NB4 (cell line): ENCODE measurements at regions not wholly inside any gene's neighbourhood (a gene's known extent, or its start where the extent isn't known, plus 50 kb on each side); places are given as distances from the start of the nearest gene placed in this dataset.

Experiments used
- DNase-seq: peaks from one replicate; pipeline ENCODE4 v3.0.0; 2010; ENCODE audit warnings: low read depth
- H3K4me3 ChIP-seq: one replicate; pipeline ENCODE4 v1.5.1; 2011; ENCODE audit warnings: mild to moderate bottlenecking, low read depth, low read length, moderate library complexity
- MYC ChIP-seq: IDR thresholded peaks from 2 replicates; pipeline ENCODE4 v1.6.1; 2011; ENCODE audit warnings: low read depth, low read length
- POLR2A ChIP-seq: IDR thresholded peaks from 2 replicates; pipeline ENCODE4 v1.6.1; 2011; ENCODE audit warnings: mild to moderate bottlenecking; ENCODE audit not compliant: insufficient read length; ENCODE audit errors: extremely low read depth
- TF ChIP-seq, protein P1 (sequence below): IDR thresholded peaks from 2 replicates; pipeline ENCODE4 v1.6.1; 2011; ENCODE audit warnings: low read depth, low read length
- TF ChIP-seq, protein P2 (sequence below): IDR thresholded peaks from one replicate; pipeline ENCODE4 v1.5.1; 2012; ENCODE audit warnings: low read depth, low read length

DNA sequence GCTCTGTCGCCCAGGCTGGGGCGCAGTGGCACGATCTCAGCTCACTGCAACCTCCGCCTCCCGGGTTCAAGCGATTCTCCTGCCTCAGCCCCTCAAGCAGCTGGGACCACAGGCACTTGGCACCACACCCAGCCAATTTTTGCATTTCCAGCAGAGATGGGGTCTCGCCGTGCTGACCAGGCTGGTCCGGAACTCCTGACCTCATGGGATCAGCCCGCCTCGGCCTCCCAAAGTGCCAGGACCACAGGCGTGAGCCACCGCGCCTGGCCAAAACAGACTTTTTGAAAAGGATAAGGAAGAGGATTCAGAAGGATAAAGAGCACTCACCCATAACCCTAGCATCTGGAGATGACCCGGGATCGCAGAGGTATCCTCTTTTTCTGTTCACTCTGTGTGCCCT is 224.5 kb upstream of the AGTR2 start:
- no peak for TF ChIP-seq POLR2A
- TF ChIP-seq, protein P1, sequence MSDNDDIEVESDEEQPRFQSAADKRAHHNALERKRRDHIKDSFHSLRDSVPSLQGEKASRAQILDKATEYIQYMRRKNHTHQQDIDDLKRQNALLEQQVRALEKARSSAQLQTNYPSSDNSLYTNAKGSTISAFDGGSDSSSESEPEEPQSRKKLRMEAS, result no peak
- TF ChIP-seq, protein P2, sequence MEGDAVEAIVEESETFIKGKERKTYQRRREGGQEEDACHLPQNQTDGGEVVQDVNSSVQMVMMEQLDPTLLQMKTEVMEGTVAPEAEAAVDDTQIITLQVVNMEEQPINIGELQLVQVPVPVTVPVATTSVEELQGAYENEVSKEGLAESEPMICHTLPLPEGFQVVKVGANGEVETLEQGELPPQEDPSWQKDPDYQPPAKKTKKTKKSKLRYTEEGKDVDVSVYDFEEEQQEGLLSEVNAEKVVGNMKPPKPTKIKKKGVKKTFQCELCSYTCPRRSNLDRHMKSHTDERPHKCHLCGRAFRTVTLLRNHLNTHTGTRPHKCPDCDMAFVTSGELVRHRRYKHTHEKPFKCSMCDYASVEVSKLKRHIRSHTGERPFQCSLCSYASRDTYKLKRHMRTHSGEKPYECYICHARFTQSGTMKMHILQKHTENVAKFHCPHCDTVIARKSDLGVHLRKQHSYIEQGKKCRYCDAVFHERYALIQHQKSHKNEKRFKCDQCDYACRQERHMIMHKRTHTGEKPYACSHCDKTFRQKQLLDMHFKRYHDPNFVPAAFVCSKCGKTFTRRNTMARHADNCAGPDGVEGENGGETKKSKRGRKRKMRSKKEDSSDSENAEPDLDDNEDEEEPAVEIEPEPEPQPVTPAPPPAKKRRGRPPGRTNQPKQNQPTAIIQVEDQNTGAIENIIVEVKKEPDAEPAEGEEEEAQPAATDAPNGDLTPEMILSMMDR, result no peak
- TF ChIP-seq MYC, result no peak
- DNase-seq, result no peak
- no peak overlapping the region for H3K4me3 ChIP-seq

DNA sequence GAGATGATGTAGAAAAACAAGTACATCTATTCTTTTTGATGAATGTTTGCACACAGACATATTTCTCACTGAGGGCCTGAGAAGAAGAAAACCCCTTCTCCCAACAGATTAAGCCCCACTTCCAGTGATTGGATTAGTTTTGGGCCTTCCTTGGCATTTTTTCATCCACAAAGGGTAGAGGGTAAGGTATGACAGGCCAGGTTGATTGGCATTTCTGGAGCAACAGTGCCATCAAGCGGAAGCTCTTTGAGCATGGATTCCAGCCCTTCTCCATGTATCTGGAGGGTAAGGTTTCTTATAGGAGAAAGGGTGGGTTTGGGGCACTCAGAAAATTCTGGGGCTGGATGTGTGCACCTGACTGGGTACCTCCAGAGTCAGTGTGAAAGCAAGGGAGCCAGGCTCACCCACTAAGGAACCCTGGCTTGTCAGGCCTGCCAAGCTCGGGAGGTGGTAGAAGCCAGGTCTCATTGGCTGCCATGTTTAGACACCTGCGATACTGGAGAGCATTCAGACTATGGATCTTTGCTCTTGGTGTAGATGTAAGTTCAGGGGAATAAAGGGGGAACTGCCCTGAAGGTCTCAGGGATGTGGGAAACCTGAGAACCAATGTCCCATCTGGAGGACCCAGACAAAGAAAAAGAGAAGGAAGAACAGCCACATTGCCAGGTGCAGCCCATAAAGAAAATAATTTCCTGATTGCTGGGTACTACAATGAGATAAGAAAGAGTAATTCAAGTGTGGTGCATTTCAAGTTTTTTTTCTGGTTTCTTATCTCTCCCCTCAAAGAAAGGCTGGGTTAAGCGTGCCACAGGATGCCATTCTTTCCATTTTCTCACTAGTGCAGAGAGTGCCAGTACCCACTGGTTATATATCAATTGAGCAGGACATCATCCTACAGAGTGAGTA is 222.3 kb upstream of the AGTR2 start:
- TF ChIP-seq, protein P2, result peak; percentile 28
- TF ChIP-seq, protein P1, result no peak
- H3K4me3 ChIP-seq, result no peak overlapping the region
- DNase-seq, result peak; percentile 39

DNA sequence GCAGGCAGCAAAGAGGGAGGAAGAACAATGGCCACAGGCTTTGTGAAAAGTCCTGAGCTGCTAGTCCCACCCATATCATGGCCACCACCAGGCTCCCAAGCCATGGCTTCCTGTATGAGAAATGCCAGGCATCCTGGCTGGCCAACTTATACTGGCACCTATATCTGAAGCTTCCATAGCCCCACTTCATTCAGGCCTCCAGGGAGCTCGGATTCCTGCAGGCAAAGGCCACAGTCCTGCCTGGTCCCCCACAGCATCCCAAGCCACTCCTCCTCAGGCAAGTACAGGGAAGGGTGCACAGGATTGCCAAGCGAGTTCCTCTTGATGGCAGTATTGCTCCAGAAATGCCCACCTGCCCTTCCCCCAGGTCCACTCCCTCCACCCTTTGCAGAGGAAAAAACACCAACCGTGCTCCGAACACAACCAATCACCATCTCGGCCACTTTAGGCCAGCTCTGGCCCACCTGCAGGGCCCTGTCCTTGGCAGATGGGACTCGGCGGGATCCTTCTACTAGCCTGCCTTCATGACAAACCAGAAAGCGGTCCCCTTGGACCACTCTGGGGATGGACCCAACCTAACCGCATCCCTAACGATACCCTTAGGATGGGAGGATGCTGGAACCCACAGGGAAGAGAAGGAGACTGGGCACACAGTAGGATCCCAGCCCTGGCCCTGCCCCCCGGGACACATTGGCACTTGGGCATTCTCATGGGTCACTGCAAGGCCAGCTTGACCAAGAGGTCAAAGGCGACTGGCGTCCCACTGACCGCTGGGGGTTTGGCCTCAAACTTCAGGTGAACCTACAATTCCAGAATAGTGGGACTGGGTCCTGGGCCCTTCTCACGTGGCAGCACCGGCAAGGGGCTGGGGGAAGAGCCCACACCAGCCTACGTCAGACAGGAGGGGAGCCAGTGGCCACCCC is 220.4 kb upstream of the AGTR2 start:
- TF ChIP-seq MYC (no peak), POLR2A (no peak)
- TF ChIP-seq, protein P2, result no peak
- TF ChIP-seq, protein P1, result no peak
- no peak overlapping the region for H3K4me3 ChIP-seq
- peak; percentile 17 for DNase-seq

DNA sequence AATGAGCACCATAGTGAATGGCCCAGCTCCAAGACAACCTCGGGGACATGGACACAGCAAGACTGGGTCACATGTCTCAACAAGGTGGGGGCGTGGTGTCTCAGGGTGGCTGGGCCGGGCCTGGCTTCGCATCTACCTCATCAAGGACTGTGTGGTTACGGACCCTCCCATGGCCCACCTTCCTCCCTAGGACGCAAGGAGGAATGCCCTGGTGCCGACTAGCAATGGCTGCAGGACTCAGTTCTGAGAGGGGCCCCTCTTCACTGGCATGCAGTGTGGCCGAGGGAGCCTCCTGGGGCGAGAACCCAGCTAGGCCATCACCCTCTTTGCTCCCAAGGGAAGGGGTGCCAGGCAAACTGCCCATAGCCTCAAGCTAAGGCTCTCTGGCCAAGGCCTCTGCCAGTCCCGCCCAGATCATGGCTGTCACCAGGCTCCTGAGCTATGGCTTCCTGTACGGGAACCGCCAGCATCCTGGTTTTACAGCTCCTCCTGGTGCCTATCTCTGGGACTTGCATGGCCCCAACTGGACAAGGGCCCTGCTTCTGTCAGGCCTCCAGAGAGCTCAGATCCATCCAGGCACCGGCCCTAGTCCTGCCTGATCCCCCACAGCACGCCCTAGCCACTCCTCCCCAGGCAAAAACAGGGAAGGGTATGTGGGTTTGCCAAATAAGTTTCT is 218.0 kb upstream of the AGTR2 start:
- DNase-seq, result no peak
- H3K4me3 ChIP-seq, result no peak overlapping the region
- TF ChIP-seq, protein P2, result no peak
- no peak for TF ChIP-seq MYC
- TF ChIP-seq, protein P1, result no peak
- no peak for TF ChIP-seq POLR2A

DNA sequence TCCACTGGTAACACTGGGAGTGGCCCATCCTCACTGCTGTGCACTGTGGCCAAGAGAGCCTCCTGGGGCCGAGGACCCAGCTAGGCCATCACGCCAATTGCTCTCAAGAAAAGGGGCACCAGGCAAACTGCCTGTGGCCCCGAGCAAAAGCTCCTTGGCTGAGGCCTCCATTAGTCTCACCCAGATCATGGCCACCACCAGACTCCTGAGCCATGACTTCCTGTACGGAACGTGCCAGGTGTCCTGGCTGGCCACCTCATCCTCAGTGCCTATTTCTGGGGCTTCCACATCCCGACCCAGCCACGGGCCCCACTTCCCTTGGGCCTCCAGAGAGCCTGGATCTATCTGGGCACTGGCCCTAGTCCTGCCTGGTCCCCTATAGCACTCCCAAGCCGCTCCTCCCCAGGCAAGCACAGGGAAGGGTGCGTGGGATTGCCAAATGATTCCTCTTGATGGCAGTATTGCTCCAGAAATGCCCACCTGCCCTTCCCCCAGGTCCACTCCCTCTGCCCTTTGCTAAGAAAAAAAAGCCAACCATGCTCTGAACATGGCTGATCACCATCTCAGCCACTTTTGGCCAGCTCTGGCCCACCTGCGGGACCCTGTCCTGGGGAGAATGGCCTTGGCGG is 212.6 kb upstream of the AGTR2 start:
- TF ChIP-seq POLR2A, result no peak
- TF ChIP-seq, protein P2, result no peak
- TF ChIP-seq, protein P1, result 0 out of 2 replicates have a peak, but pooled peaks have one; percentile 16
- no peak for TF ChIP-seq MYC
- no peak overlapping the region for H3K4me3 ChIP-seq
- DNase-seq, result peak; percentile 25
